NCI-H2196 treated with DMSO at 0.1 percent for 48 hours (cell line): ENCODE measurements at regions not wholly inside any gene's neighbourhood (a gene's known extent, or its start where the extent isn't known, plus 50 kb on each side); places are given as distances from the start of the nearest gene placed in this dataset.

Experiments used
- DNase-seq: peaks from one replicate; lab custom pipeline; 2025; ENCODE audit not compliant: unreplicated experiment; lab: John Stamatoyannopoulos, UW

DNA sequence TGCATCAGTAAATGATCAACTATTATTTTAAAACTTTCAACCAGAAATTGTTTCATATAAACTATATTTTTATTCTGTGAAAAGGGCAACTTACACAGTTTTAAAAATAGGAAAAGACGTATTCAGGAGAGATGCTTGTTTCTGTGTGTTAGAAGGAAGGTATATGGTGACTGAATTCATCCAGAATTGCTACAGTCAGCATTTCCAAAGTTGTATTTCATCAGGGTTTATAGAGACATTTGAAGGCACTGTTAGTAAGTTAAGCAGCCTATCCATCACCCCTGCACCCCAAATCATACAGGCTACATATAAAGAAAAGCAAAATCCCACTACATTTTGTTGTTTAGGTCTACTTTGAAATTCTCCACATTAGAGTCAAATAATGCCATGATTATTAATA, 716.0 kb downstream of the KCTD16 start:
- DNase-seq: no peak

DNA sequence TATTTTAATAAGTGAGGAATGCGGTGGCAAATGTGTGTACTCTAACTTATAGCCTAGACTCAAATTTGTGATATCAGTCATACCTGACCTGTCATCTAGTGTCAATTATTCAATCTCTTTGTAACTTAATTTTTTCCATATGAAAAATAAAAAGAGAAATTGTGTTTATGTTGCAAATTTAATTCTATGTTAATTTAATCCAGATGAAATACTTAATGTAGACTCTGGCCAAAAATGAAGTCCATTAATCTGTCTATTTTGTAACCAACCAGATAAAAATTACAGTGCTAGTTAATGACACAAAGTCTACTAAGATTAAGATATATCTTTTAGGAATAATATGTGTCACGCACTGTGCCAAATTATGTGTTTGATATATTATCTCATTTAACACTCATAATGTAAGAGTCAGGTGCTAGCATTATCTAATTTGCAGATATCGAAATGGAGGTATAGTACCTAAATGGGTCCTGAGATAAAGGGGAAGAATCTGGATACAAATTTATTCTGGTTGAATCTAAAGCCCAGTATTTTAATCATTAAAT, 712.1 kb downstream of the KCTD16 start:
- DNase-seq: no peak

- no peak for DNase-seq
These were observed 709.8 kb downstream of the KCTD16 start for GRCh38 chr5:144880513-144880912.

DNA sequence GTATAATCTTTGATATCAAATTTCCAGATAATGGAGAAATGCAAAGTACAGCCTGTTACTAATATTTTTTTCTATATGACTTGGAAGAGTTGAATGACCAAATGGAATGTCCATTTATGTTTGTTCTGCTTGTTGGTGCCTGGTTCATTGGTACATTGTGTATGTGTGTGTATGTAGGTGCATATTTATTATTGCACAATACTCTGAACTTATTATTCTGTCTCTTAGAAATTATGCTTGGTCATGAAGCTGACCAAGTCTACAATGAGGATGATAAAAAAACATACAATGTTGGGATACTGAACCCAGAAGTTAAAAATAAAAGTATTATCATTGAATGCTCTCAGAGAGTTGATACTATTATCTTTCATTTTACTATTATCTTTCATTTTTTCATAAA, 706.3 kb downstream of the KCTD16 start:
- no peak for DNase-seq

- DNase-seq: no peak
These were observed 702.4 kb downstream of the KCTD16 start for GRCh38 chr5:144873076-144873475.

DNA sequence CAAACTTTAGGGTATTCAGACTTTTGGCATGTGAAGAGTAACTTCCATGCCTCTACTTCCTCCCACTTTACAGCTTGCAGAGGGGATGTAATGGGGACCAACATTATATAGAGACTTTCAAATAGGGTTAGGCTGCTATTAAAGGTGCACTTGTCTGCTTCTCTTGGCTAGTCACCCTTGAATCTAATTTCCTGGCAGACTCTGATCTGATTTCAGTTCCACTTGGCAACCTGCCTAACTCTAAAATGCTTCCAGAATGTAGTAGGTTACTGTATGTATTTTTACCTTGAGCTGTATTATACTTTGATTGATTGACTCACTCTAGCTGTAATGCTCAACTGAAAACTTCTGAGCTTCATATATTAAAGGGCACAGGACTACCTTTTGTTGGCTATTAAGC, 693.4 kb downstream of the KCTD16 start:
- no peak for DNase-seq

DNA sequence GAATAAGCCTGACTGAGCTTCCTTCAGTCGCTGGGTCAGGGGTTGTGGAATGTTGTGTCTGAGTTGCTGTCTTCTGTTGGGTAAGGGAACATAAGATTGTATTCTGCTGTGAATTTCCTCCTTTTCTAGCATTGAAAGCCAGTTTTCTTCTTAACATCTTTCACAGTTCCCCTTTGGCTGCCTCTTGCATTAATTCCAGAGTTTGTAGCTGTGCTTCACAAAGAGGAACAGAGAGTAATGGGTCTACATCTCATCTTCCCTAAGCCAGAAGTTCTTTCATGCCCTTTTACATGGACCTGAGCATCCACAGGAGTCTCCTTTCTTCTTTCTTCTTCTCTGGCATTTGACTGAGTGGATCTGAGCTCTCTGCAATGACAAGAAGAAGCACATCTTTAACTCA, 686.8 kb downstream of the KCTD16 start:
- DNase-seq: no peak

- DNase-seq: no peak
These were observed 673.4 kb downstream of the KCTD16 start for GRCh38 chr5:144844086-144844485.

- no peak for DNase-seq
These were observed 661.7 kb downstream of the KCTD16 start for GRCh38 chr5:144832416-144832815.

GRCh38 chr5:144831650-144832049, 661.0 kb downstream of the KCTD16 start:
- no peak for DNase-seq

DNA sequence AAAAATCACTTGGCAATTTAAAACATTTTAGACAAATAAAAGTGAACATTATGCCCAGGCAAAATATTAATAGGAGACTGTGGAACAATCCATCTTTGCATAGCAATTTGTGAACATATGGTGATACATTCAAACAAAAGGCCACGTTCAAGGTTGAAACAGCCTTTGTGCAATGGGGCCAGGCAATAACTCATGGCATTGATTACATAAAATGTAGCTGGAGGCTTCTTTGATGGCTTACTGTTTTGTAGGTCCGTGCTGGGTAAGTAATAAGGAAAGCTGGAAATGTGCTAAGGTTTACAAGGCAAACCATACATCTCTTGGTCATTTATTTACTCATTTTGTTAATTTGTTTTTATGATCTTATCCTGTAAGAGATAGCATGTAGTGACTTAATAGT, 651.8 kb downstream of the KCTD16 start:
- DNase-seq: no peak

DNA sequence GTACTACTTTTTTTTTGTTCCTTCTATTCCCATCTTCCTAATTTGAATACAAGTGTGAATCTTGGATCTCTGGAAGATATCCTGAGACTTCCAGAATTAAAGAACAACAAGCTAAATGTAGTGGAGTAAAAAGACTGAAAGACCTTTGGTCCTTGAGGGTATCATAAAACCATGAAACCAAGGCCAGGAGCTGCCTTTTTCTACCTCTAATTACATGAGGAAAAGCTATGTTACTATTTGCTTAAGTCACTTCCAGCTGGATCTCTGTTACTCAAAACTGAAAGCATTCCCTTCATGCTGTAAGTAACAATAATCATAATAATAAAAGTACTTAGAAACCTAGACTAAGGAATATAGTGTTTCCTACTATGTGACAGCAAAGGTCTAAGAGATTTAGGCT, 649.6 kb downstream of the KCTD16 start:
- DNase-seq: no peak

DNA sequence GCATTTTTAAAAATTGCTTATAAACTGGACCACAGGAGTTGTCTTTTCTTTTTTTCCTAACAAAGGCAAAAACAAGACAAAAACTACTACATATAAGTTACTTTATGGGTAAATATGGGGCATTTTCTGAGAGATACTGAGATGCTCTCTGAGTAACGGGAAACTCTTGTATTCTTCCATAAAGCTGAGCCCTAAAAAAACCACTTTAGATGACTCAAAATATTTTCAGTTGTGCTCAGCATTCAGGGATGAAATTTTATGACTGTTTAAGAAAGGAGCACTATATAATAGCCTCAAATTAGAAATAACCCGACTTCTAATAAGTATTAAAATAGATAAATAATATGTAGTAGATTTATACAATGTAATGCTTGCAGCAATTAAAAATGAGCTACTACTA, 644.5 kb downstream of the KCTD16 start:
- DNase-seq: no peak

GRCh38 chr5:144812763-144813162, 642.1 kb downstream of the KCTD16 start:
- no peak for DNase-seq

DNA sequence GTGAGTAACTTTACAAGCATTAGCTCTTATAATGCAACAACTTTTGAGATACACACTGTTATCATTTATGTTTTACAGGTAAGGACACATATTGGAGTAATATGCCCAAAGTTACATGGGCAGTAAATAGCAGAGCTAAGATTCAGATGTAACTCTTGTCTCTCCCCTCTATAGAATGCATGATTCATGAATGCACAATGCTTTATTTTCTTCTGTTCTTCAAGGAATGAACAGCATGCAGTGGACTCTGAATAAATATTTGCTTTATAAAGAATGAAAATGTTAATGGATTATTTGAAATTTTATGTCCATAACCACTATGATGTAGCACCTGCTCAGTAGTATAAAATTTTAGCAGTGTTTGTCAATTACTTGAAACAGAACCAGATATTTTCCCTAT, 629.5 kb downstream of the KCTD16 start:
- DNase-seq: no peak

- no peak for DNase-seq
These were observed 627.9 kb downstream of the KCTD16 start for GRCh38 chr5:144798595-144798994.

GRCh38 chr5:144794922-144795321, 624.2 kb downstream of the KCTD16 start:
- no peak for DNase-seq

DNA sequence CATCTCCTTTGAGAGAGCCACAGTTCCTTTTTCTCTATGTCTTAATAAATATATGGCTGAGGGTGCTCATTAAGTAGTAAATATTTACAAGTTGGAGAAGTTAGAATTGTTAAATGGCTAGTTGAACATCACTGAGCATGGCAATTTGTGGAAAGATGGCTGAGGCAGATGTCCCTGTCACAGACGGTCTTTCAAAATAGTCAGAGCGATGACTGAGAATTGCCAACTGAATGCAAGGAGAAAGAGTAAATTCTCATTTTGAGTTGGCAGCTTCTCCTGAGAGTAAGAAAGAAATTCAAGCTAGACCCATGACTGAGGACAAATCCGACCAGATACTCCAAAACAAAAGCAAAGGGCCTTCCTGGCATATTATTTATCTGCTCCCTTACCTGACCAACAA, 617.9 kb downstream of the KCTD16 start:
- no peak for DNase-seq

DNA sequence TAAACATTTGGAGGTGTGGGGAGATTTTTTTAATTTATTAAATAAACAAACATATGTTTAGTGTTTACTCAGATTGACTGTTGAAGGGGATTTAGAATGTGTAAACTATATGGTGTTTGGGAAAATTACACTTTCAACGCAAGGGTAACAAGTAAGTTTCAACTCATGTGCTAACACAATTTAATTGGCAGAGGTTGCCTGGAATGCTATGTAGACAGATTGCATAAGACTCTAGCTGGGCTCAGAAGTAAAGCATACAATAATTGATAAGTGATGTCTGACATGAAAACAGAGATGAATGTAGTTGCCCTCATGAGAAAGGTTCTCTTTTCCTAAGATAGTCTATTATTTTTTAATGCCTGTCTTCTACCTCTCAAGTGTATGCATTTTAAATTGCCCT, 617.4 kb downstream of the KCTD16 start:
- DNase-seq: no peak

- no peak for DNase-seq
These were observed 608.7 kb downstream of the KCTD16 start for GRCh38 chr5:144779368-144779767.

DNA sequence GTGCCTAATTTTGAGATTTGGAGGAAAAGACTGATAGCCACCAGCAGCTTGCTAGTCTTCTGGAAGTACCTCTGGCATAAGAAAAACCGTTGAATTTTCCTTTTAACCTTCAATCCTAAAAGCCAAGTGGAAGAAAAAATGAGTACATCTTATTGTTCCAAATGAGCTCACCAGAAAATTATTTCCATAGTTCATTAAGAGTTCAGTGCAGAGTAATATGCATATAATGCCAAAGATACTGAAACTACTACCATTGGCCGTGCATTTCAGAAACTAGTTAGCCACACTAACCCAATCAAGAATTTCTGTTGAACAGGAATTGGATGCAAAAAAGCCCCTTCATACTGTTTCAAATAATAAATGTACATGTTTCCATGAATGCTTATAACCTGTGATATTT, 607.9 kb downstream of the KCTD16 start:
- DNase-seq: no peak

DNA sequence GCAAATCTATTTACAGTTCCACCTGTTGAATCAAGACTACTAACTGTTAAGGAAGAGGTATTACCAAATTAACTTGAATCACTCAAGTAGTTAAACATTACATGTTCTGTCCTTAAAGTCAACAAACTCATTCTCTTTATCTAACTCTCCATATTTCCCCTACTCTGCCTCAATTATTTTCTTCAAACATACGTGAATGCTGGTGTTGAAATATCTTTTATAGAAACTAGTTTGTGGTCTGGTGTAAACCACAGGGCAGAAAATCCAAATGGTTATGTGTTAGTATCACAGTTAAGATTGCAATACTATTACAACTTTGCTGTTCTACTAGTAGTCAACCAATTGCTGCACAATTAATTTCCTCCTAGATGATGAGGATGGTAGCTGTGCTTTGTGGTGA, 603.5 kb downstream of the KCTD16 start:
- no peak for DNase-seq

DNA sequence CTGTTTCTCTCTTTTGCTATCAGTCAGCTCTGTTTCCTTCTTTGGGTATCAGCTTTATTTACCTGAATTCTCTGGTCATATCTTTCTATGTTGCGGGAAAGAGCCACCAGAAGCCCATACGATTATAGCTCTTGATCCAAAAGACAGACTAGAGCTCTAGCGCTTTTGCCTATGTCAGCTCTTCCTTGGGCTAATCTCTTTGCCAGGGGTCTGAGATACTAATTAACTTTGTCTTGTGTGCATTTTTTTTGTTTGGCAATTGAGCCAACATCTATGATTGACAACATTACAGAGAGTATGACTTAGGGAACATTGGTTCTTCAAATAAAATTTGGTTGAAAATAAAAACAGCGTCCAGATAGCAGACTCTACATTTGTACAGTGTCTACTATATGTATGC, 603.0 kb downstream of the KCTD16 start:
- DNase-seq: no peak

DNA sequence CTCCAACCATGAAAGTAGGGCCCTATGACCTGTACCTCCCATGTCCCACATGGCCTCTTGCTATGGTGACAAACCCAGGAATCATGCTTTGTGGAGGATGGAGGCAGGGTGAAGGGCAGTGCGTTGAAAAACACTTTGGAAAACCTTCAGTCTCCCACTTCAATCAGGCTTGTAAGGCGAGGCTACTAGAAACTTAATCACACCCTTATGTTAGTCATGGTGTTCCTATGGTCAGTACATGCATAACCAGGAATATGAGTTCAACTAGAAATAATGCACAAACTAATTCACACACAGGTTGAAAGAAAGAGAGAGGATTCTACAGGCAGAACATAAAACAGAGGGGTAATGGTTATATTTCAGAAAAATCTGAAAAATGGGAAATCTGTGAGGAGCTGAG, 601.1 kb downstream of the KCTD16 start:
- no peak for DNase-seq
